ENCODE measurements at regions not wholly inside any gene's neighbourhood (a gene's known extent, or its start where the extent isn't known, plus 50 kb on each side); places are given as distances from the start of the nearest gene placed in this dataset.

DNA sequence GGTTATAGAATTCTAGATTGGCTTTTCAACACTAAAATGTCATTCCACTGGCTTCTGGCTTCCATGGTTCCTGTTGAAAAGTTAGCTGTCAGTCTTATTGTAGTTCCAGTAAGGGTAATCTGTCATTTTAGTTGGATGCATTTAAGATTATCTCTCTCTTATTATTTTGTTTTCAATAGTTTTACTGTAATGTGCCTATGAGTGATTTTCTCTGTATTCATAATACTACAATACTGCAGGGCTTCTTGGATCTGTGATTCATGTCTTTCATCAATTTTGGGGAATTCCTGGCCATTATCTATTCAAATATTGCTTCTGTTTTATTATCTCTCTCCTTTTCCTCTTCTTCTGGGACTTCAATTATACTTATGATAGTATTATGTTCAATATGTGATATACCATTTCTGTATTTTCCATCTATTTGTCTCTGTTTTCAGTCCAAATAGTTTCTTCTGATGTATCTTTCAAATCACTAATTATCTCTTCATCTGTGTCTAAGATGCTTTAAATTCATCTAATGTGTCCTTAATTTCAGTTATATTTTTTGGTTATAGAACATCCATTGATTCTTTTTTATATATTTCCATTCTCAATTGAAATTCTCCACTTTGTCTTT is 101.5 kb downstream of the KCTD15 start:
- Histone ChIP-seq H3K9me3 (ENCODE audit: control insufficient read depth in 2 of 2, low read length in 2 of 2) (no peaks in the 10 kb centered on the region), H3K27me3 (ENCODE audit: control insufficient read depth in 1 of 2, insufficient read depth in 2 of 2, low read length in 2 of 2) (peaks cover under 1 to 7% of the 10 kb centered on the region in 2 donors), H3K9ac (ENCODE audit: low read length in 2 of 2) (no peak overlapping the region), H3K4me3 (ENCODE audit: low read length in 2 of 2) (no peak overlapping the region), H3K36me3 (ENCODE audit: control insufficient read depth in 2 of 2, insufficient read depth in 2 of 2, low read length in 2 of 2) (no peaks in the 10 kb centered on the region), H3K4me1 (ENCODE audit: control insufficient read depth, insufficient read depth, low read length) (no peaks in the 10 kb centered on the region), H3K27ac (ENCODE audit: low read length) (no peak overlapping the region)

DNA sequence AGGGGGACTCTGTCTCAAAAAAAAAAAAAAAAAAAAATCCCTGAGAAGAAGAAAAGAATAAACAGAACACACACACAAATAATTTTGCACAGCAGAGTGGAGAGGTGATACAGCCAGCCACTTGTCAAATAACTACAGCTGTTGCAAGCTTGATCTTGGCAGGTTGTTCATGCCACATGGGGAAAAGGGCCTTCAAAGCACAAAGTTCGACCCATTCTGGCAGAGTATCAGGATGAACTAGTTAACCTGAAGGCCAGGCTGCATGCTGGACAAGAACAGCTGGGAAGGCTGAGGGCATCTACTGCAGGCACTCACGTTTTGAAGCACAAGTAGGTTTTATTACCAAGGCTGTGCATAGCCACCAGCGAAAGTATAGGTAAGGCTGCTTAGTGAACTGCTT is 104.1 kb downstream of the KCTD15 start:
- H3K27ac ChIP-seq (ENCODE audit: low read length): no peak overlapping the region
- no peak overlapping the region for H3K4me3 ChIP-seq (ENCODE audit: low read length in 2 of 2)
- H3K4me1 ChIP-seq (ENCODE audit: control insufficient read depth, insufficient read depth, low read length): peaks cover 5% of the 10 kb centered on the region
- peaks cover 7 to 10% of the 10 kb centered on the region in 2 donors for H3K27me3 ChIP-seq (ENCODE audit: control insufficient read depth in 1 of 2, insufficient read depth in 2 of 2, low read length in 2 of 2)
- H3K9me3 ChIP-seq (ENCODE audit: control insufficient read depth in 2 of 2, low read length in 2 of 2): no peaks in the 10 kb centered on the region
- no peaks in the 10 kb centered on the region for H3K36me3 ChIP-seq (ENCODE audit: control insufficient read depth in 2 of 2, insufficient read depth in 2 of 2, low read length in 2 of 2)
- H3K9ac ChIP-seq (ENCODE audit: low read length in 2 of 2): no peak overlapping the region

DNA sequence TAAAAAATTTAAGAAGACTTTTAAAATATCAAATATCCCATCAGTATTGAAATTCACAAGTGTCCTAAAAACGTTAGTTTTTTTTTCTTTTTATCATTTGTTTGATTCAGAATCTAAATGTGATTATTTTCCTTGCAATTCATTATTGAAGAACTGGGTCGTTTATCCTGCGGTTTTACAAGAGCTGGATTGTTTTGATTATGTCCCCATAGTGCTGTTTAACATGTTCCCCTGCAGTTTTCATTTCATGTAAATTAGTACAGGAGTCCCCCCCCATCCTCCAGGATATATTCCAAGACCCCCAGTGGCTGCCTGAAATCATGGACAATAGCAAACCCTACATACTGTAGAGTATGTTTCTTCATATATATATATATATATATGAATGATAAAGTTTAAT is 105.7 kb downstream of the KCTD15 start:
- H3K4me3 ChIP-seq (ENCODE audit: low read length in 2 of 2): no peak overlapping the region
- H3K27me3 ChIP-seq (ENCODE audit: control insufficient read depth in 1 of 2, insufficient read depth in 2 of 2, low read length in 2 of 2): peaks cover 16 to 19% of the 10 kb centered on the region in 2 donors
- peaks cover 5% of the 10 kb centered on the region for H3K4me1 ChIP-seq (ENCODE audit: control insufficient read depth, insufficient read depth, low read length)
- no peak overlapping the region for H3K9ac ChIP-seq (ENCODE audit: low read length in 2 of 2)
- H3K27ac ChIP-seq (ENCODE audit: low read length): no peak overlapping the region
- no peaks in the 10 kb centered on the region for H3K36me3 ChIP-seq (ENCODE audit: control insufficient read depth in 2 of 2, insufficient read depth in 2 of 2, low read length in 2 of 2)
- H3K9me3 ChIP-seq (ENCODE audit: control insufficient read depth in 2 of 2, low read length in 2 of 2): no peaks in the 10 kb centered on the region

DNA sequence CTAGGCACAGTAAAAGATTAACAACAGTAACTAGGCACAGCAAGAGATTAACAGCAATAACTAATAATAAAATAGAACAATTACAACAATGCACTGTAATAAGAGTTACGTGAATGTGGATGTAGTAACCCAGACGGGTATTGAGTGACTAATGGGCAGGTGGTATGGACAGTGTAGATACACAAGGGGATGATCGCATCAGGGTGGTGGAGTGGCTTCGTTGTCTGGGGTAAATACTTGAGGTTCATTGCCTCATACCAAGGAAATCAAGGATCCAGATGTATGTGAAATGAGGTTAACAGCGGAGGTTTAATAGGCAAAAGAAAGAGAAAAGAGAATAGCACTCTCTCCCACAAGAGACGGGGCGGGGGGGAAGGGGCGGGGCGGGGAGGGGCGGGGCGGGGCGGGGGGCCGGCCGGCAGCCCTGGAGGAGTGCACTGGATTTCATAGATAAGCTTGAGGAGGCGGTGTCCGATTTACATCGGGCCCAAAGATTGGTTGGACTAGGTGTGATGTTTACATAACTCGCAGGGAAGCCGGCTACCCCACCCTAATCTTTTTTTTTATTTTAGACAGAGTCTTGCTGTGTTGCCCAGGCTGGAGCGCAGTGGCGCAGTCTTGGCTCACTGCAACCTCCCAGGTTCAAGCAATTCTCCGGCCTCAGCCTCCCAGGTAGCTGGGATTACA is 106.3 kb downstream of the KCTD15 start:
- H3K27me3 ChIP-seq (ENCODE audit: control insufficient read depth in 1 of 2, insufficient read depth in 2 of 2, low read length in 2 of 2): peaks cover 17 to 24% of the 10 kb centered on the region in 2 donors
- no peaks in the 10 kb centered on the region for H3K9me3 ChIP-seq (ENCODE audit: control insufficient read depth in 2 of 2, low read length in 2 of 2)
- H3K4me3 ChIP-seq (ENCODE audit: low read length in 2 of 2): no peak overlapping the region
- H3K4me1 ChIP-seq (ENCODE audit: control insufficient read depth, insufficient read depth, low read length): peaks cover 5% of the 10 kb centered on the region
- H3K27ac ChIP-seq (ENCODE audit: low read length): no peak overlapping the region
- no peak overlapping the region for H3K9ac ChIP-seq (ENCODE audit: low read length in 2 of 2)
- H3K36me3 ChIP-seq (ENCODE audit: control insufficient read depth in 2 of 2, insufficient read depth in 2 of 2, low read length in 2 of 2): no peaks in the 10 kb centered on the region

DNA sequence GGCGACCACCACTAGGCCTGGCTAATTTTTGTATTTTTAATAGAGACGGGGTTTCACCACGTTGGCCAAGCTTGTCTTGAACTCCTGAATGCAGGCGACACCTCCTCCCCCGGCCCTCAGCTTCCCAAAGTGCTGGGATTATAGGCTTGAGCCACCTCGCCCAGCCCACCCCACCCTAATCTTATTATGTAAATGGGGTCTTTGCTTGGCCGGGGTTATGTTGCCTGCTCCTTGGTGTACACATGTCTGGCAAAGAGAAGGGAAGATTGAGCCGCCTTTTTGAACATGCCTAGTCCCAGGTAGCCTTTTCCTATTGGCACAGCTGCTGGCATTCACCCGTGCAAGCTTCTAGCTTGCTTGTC is 106.8 kb downstream of the KCTD15 start:
- H3K9me3 ChIP-seq (ENCODE audit: control insufficient read depth in 2 of 2, low read length in 2 of 2): peaks cover 0 to 1% of the 10 kb centered on the region in 2 donors
- no peak overlapping the region for H3K9ac ChIP-seq (ENCODE audit: low read length in 2 of 2)
- H3K27me3 ChIP-seq (ENCODE audit: control insufficient read depth in 1 of 2, insufficient read depth in 2 of 2, low read length in 2 of 2): peaks cover 17 to 30% of the 10 kb centered on the region in 2 donors
- peaks cover 5% of the 10 kb centered on the region for H3K4me1 ChIP-seq (ENCODE audit: control insufficient read depth, insufficient read depth, low read length)
- no peak overlapping the region for H3K4me3 ChIP-seq (ENCODE audit: low read length in 2 of 2)
- no peaks in the 10 kb centered on the region for H3K36me3 ChIP-seq (ENCODE audit: control insufficient read depth in 2 of 2, insufficient read depth in 2 of 2, low read length in 2 of 2)
- no peak overlapping the region for H3K27ac ChIP-seq (ENCODE audit: low read length)

DNA sequence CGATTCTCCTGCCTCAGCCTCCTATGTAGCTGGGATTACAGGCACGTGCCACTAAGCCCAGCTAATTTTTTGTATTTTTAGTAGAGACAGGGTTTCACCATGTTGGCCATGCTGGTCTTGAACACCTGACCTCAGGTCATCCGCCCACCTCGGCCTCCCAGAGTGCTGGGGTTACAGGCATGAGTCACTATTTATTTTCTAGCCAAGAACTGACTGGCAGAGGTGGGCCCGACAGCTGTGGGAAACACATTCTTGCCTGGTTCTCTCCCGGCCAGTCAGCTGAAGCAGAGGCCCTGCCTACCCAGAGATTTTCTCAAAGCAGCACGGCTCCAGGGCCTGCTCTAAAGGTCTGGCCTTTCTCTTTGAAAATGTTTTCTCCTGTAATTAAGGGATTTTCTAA is 108.0 kb downstream of the KCTD15 start:
- H3K27me3 ChIP-seq (ENCODE audit: control insufficient read depth in 1 of 2, insufficient read depth in 2 of 2, low read length in 2 of 2): peaks cover 19 to 33% of the 10 kb centered on the region in 2 donors
- no peak overlapping the region for H3K27ac ChIP-seq (ENCODE audit: low read length)
- H3K4me3 ChIP-seq (ENCODE audit: low read length in 2 of 2): no peak overlapping the region
- H3K9me3 ChIP-seq (ENCODE audit: control insufficient read depth in 2 of 2, low read length in 2 of 2): peaks cover 0 to 4% of the 10 kb centered on the region in 2 donors
- H3K36me3 ChIP-seq (ENCODE audit: control insufficient read depth in 2 of 2, insufficient read depth in 2 of 2, low read length in 2 of 2): no peaks in the 10 kb centered on the region
- peaks cover 5% of the 10 kb centered on the region for H3K4me1 ChIP-seq (ENCODE audit: control insufficient read depth, insufficient read depth, low read length)
- no peak overlapping the region for H3K9ac ChIP-seq (ENCODE audit: low read length in 2 of 2)

DNA sequence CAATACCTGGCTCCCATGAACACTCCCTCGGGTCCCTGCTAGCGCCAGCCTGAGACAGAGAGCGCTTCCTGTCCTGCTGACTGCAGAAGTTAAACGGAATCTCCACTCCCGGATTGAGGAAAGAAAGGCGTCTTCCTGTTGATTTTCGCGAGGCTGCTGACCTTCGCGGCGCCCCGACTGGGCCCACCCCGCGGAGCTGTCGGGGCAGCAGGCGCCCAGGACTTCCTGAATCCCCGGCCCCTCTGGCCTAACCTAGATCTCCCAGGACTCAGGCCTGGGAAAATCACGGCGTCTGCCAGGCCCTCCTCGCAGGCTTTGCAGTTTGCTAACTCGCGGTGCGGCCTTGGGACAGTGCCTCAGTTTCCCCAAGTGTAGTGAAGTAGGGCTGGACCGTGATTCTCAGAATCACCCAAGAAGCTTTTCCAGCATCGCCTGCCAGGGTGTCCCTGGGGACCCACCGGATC is 108.8 kb downstream of the KCTD15 start:
- Histone ChIP-seq H3K9me3 (ENCODE audit: control insufficient read depth in 2 of 2, low read length in 2 of 2) (peaks cover 0 to 4% of the 10 kb centered on the region in 2 donors), H3K4me3 (ENCODE audit: low read length in 2 of 2) (peak overlapping the region; percentile 43 to 68), H3K36me3 (ENCODE audit: control insufficient read depth in 2 of 2, insufficient read depth in 2 of 2, low read length in 2 of 2) (no peaks in the 10 kb centered on the region), H3K4me1 (ENCODE audit: control insufficient read depth, insufficient read depth, low read length) (peaks cover 5% of the 10 kb centered on the region), H3K9ac (ENCODE audit: low read length in 2 of 2) (peak overlapping the region; percentile 29 to 33), H3K27ac (ENCODE audit: low read length) (peak overlapping the region; percentile 49), H3K27me3 (ENCODE audit: control insufficient read depth in 1 of 2, insufficient read depth in 2 of 2, low read length in 2 of 2) (peaks cover 19 to 33% of the 10 kb centered on the region in 2 donors)

DNA sequence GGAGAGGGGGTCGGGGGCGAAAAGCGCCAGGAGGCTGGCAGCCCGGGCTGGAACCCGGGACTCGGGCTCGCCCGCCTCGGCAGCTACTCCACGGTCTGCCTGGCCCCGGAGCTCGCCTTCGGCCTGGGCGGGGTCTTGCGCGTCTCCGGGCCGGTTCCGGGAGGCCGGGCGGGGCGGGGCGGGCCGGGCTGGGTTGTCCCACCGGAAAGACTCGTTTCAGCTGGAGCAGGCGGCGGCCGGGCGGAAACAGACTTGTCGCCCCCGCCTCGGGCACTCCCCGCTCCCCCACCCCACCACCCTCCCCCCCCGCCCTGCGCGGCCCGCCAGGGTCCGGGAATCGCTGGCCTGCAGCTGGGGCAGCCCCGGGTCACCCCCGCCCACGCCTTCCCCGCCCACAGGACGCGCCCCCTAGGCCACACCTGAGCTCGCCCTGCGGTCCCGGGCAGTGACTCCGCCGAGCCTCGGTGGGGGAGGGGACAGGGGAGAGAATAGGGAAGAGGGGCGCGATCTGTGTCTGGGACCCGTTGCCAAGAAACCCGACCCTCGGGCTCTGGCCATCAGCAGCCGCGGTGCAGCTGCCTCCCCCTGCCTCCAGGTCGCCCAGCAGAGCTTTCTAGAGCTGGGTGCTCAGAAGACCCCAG is 109.4 kb downstream of the KCTD15 start:
- peak overlapping the region; percentile 43 to 68 for H3K4me3 ChIP-seq (ENCODE audit: low read length in 2 of 2)
- peaks cover 0 to 4% of the 10 kb centered on the region in 2 donors for H3K9me3 ChIP-seq (ENCODE audit: control insufficient read depth in 2 of 2, low read length in 2 of 2)
- H3K27ac ChIP-seq (ENCODE audit: low read length): peak overlapping the region; percentile 49
- peak overlapping the region; percentile 29 to 33 for H3K9ac ChIP-seq (ENCODE audit: low read length in 2 of 2)
- no peaks in the 10 kb centered on the region for H3K36me3 ChIP-seq (ENCODE audit: control insufficient read depth in 2 of 2, insufficient read depth in 2 of 2, low read length in 2 of 2)
- H3K4me1 ChIP-seq (ENCODE audit: control insufficient read depth, insufficient read depth, low read length): peaks cover 5% of the 10 kb centered on the region
- peaks cover 21 to 33% of the 10 kb centered on the region in 2 donors for H3K27me3 ChIP-seq (ENCODE audit: control insufficient read depth in 1 of 2, insufficient read depth in 2 of 2, low read length in 2 of 2)

DNA sequence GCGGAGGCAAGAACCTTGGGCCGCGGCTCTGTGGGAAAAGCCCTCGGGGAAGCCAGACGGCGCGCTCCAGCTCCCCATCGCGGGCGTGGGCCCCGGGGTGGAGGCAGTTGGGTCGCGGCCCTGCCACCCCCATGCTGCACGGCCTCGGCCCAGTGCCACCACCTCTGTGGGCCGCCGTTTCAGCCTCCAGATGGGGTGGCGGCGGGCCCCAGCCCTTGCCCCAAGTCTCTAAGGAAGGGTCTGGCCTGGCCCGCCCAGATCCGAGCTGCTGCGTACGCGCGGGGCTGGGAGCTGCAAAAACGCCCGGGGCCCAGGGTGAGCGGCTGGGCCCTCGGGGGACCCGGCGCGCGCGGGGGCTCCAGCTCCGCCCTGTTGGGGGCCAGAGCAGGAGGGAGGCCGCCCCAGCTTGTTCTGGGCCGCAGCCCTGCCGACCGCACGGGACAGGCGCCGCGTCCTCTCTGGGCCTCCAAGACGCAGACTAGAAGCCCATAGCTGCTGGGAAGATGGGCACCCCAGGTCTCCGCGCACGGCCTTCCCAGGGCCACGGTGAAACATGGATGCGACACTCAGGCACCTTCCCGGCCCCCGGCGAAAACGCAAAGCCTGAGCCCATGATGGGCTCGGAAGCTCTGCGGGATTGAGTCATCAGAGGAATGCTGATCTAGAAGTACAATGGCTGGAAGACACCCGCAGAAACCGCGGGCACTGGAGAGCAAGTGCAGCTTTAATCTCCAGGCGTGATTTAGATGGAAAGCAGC is 110.1 kb downstream of the KCTD15 start:
- H3K9me3 ChIP-seq (ENCODE audit: control insufficient read depth in 2 of 2, low read length in 2 of 2): peaks cover 0 to 4% of the 10 kb centered on the region in 2 donors
- peaks cover 5% of the 10 kb centered on the region for H3K4me1 ChIP-seq (ENCODE audit: control insufficient read depth, insufficient read depth, low read length)
- H3K9ac ChIP-seq (ENCODE audit: low read length in 2 of 2): no peak overlapping the region
- no peaks in the 10 kb centered on the region for H3K36me3 ChIP-seq (ENCODE audit: control insufficient read depth in 2 of 2, insufficient read depth in 2 of 2, low read length in 2 of 2)
- peaks cover 21 to 33% of the 10 kb centered on the region in 2 donors for H3K27me3 ChIP-seq (ENCODE audit: control insufficient read depth in 1 of 2, insufficient read depth in 2 of 2, low read length in 2 of 2)
- H3K4me3 ChIP-seq (ENCODE audit: low read length in 2 of 2): peak overlapping the region in 1 of 2 donors; percentile 44
- H3K27ac ChIP-seq (ENCODE audit: low read length): no peak overlapping the region

DNA sequence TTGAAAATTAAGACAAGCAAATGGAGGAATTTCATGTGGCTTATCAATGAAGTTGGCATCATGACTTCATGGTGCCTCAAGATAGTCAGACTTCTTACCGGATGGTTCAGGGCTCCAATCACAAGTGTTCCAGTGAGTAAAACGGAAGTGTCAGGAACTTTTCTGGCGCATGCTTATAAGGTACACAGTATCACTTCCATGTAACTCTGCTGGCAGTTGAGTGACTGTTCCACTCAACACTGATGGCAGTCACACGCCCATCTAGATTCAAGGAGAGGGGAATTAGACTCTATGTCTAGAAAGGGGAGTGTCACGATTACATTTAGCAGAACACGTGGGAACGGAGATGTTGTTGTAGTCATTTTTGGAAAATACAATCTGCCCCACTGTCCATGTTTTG is 114.3 kb downstream of the KCTD15 start:
- H3K9ac ChIP-seq (ENCODE audit: low read length in 2 of 2): no peak overlapping the region
- H3K36me3 ChIP-seq (ENCODE audit: control insufficient read depth in 2 of 2, insufficient read depth in 2 of 2, low read length in 2 of 2): no peaks in the 10 kb centered on the region
- no peak overlapping the region for H3K4me3 ChIP-seq (ENCODE audit: low read length in 2 of 2)
- H3K4me1 ChIP-seq (ENCODE audit: control insufficient read depth, insufficient read depth, low read length): no peaks in the 10 kb centered on the region
- H3K27me3 ChIP-seq (ENCODE audit: control insufficient read depth in 1 of 2, insufficient read depth in 2 of 2, low read length in 2 of 2): peaks cover 15 to 24% of the 10 kb centered on the region in 2 donors
- no peak overlapping the region for H3K27ac ChIP-seq (ENCODE audit: low read length)
- peaks cover 0 to 4% of the 10 kb centered on the region in 2 donors for H3K9me3 ChIP-seq (ENCODE audit: control insufficient read depth in 2 of 2, low read length in 2 of 2)
